Brain microvascular endothelial cell (primary cell): ENCODE measurements at regions not wholly inside any gene's neighbourhood (a gene's known extent, or its start where the extent isn't known, plus 50 kb on each side); places are given as distances from the start of the nearest gene placed in this dataset.
A peak's percentile ranks its signal among the peaks of the same experiment; 100 is the strongest.
"Not testable (repeated sequence)": the region's sequence is repeated elsewhere in the genome, so short reads cannot be mapped to it uniquely, and the experiment has no call there.

ENCODE experiments used
- DNase-seq: peaks from one replicate; pipeline ENCODE4 v3.0.0-alpha.2; 2020
- H3K27ac ChIP-seq: fragments of 250-450 bp; sonication (Bioruptor Pico); 2 replicates; pipeline ENCODE4 v1.5.1; 2020; ENCODE audit warnings: mild to moderate bottlenecking, moderate library complexity
- H3K27me3 ChIP-seq: fragments of 250-450 bp; sonication (Bioruptor Pico); replicated peaks from 2 replicates; pipeline ENCODE4 v1.5.1; 2020; ENCODE audit warnings: mild to moderate bottlenecking
- H3K36me3 ChIP-seq: fragments of 250-450 bp; sonication (Bioruptor Pico); replicated peaks from 2 replicates; pipeline ENCODE4 v1.5.1; 2020; ENCODE audit warnings: mild to moderate bottlenecking
- H3K4me3 ChIP-seq: 2 replicates; pipeline ENCODE4 v1.5.1; 2011; ENCODE audit warnings: low read depth, mild to moderate bottlenecking, control low read depth, low read length, moderate library complexity
- in situ Hi-C: cut with HindIII; loops from 2 replicates; pipeline ENCODE4 v1.10.0; 2017; ENCODE audit warnings: low sequenced_read_pairs, low pct_ligation_motif_present
- TF ChIP-seq, protein P1 (sequence below): IDR thresholded peaks from 2 replicates; pipeline ENCODE4 v1.5.1; 2011; ENCODE audit warnings: low read depth, mild to moderate bottlenecking, moderate library complexity, low read length, control low read depth, inconsistent platforms; ENCODE audit errors: missing control alignments

- H3K27ac ChIP-seq = no peak overlapping the region
- in situ Hi-C loops = no loop called here
- no peaks in the 10 kb centered on the region for H3K36me3 ChIP-seq
- H3K4me3 ChIP-seq = no peak overlapping the region
- DNase-seq = no peak
- TF ChIP-seq, protein P1, sequence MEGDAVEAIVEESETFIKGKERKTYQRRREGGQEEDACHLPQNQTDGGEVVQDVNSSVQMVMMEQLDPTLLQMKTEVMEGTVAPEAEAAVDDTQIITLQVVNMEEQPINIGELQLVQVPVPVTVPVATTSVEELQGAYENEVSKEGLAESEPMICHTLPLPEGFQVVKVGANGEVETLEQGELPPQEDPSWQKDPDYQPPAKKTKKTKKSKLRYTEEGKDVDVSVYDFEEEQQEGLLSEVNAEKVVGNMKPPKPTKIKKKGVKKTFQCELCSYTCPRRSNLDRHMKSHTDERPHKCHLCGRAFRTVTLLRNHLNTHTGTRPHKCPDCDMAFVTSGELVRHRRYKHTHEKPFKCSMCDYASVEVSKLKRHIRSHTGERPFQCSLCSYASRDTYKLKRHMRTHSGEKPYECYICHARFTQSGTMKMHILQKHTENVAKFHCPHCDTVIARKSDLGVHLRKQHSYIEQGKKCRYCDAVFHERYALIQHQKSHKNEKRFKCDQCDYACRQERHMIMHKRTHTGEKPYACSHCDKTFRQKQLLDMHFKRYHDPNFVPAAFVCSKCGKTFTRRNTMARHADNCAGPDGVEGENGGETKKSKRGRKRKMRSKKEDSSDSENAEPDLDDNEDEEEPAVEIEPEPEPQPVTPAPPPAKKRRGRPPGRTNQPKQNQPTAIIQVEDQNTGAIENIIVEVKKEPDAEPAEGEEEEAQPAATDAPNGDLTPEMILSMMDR = no peak
- no peaks in the 10 kb centered on the region for H3K27me3 ChIP-seq
Observed at GRCh38 chr14:47921133-47921532, 245.7 kb upstream of the MDGA2 start.

GRCh38 chr14:47919997-47920396 lies 244.6 kb upstream of the MDGA2 start:
- H3K4me3 ChIP-seq = no peak overlapping the region
- TF ChIP-seq, protein P1 = no peak
- H3K36me3 ChIP-seq = no peaks in the 10 kb centered on the region
- no peaks in the 10 kb centered on the region for H3K27me3 ChIP-seq
- in situ Hi-C loops = no loop called here
- H3K27ac ChIP-seq = no peak overlapping the region
- no peak for DNase-seq

GRCh38 chr14:47919334-47919846 lies 244.0 kb upstream of the MDGA2 start:
- DNase-seq = no peak
- Histone ChIP-seq H3K4me3 (no peak overlapping the region), H3K27ac (no peak overlapping the region), H3K27me3 (no peaks in the 10 kb centered on the region), H3K36me3 (no peaks in the 10 kb centered on the region)
- in situ Hi-C loops = no loop called here
- TF ChIP-seq, protein P1 = no peak

GRCh38 chr14:47917344-47917954 lies 242.0 kb upstream of the MDGA2 start:
- no peaks in the 10 kb centered on the region for H3K27me3 ChIP-seq
- H3K36me3 ChIP-seq = no peaks in the 10 kb centered on the region
- no peak overlapping the region for H3K4me3 ChIP-seq
- in situ Hi-C loops = no loop called here
- peak; percentile 20 for DNase-seq
- TF ChIP-seq, protein P1 = peak; percentile 71
- no peak overlapping the region for H3K27ac ChIP-seq

- H3K27me3 ChIP-seq, in situ Hi-C loops, DNase-seq, H3K4me3 ChIP-seq, H3K36me3 ChIP-seq, H3K27ac ChIP-seq: not testable (repeated sequence)
Observed at GRCh38 chr14:47901141-47901540, 225.7 kb upstream of the MDGA2 start.

GRCh38 chr14:47899685-47900084 lies 224.3 kb upstream of the MDGA2 start:
- Histone ChIP-seq H3K36me3 (no peaks in the 10 kb centered on the region), H3K27ac (no peak overlapping the region), H3K27me3 (no peaks in the 10 kb centered on the region), H3K4me3 (no peak overlapping the region)
- in situ Hi-C loops = no loop called here
- TF ChIP-seq, protein P1 = no peak
- no peak for DNase-seq
